BJ (cell line): ENCODE measurements at regions not wholly inside any gene's neighbourhood (a gene's known extent, or its start where the extent isn't known, plus 50 kb on each side); places are given as distances from the start of the nearest gene placed in this dataset.

Experiments used
- CTCF ChIA-PET: fragments of 350-600 bp; formaldehyde crosslinking; extraction: SDS; loops from one replicate; lab custom pipeline; 2021; ENCODE audit warnings: antibody characterized with exemption, inconsistent platforms; lab: Yijun Ruan, JAX
- POLR2A ChIA-PET: fragments of 300-600 bp; sonication (Branson Sonifier 250); formaldehyde crosslinking; extraction: SDS; loops from one replicate; lab custom pipeline; 2021; ENCODE audit warnings: antibody characterized with exemption; lab: Charles Lee
- DNase-seq: peaks from one replicate; pipeline ENCODE4 v3.0.0-alpha.2; 2011; ENCODE audit warnings: low read depth
- H3K27me3 ChIP-seq: 2 replicates; pipeline ENCODE4 v1.6.0; 2011; ENCODE audit warnings: low read length; ENCODE audit not compliant: control insufficient read depth, insufficient read depth
- H3K36me3 ChIP-seq: 2 replicates; pipeline ENCODE4 v1.5.1; 2011; ENCODE audit warnings: low read length; ENCODE audit not compliant: control insufficient read depth, insufficient read depth
- H3K4me3 ChIP-seq: 2 replicates; pipeline ENCODE4 v1.5.1; 2011; ENCODE audit warnings: low read depth, mild to moderate bottlenecking, control low read depth, low read length
- CTCF ChIP-seq: IDR thresholded peaks from 2 replicates; pipeline ENCODE4 v1.5.1; 2011; ENCODE audit warnings: low read depth, mild to moderate bottlenecking, control low read depth, inconsistent platforms, low read length, moderate library complexity; ENCODE audit not compliant: insufficient read depth

GRCh38 chr21:24175106-24175505, 1432.2 kb downstream of the MRPL39 start:
- no peak for TF ChIP-seq CTCF
- CTCF ChIA-PET: no interaction called here
- no peak for DNase-seq
- H3K36me3 ChIP-seq: no peaks in the 10 kb centered on the region
- POLR2A ChIA-PET: no interaction called here
- no peak overlapping the region for H3K4me3 ChIP-seq
- no peaks in the 10 kb centered on the region for H3K27me3 ChIP-seq

- CTCF ChIA-PET: no interaction called here
- Histone ChIP-seq H3K27me3 (no peaks in the 10 kb centered on the region), H3K36me3 (no peaks in the 10 kb centered on the region), H3K4me3 (no peak overlapping the region)
- TF ChIP-seq CTCF: no peak
- POLR2A ChIA-PET: no interaction called here
- DNase-seq: no peak
These were observed 1435.5 kb downstream of the MRPL39 start for GRCh38 chr21:24171736-24172135.

GRCh38 chr21:24163539-24163938, 1443.7 kb downstream of the MRPL39 start:
- Histone ChIP-seq H3K4me3 (no peak overlapping the region), H3K27me3 (no peaks in the 10 kb centered on the region), H3K36me3 (no peaks in the 10 kb centered on the region)
- TF ChIP-seq CTCF: no peak
- no peak for DNase-seq
- POLR2A ChIA-PET: no interaction called here
- CTCF ChIA-PET: no interaction called here

- Histone ChIP-seq H3K4me3 (no peak overlapping the region), H3K27me3 (no peaks in the 10 kb centered on the region), H3K36me3 (no peaks in the 10 kb centered on the region)
- ChIA-PET CTCF (no interaction called here), POLR2A (no interaction called here)
- TF ChIP-seq CTCF: no peak
- DNase-seq: no peak
These were observed 1446.8 kb downstream of the MRPL39 start for GRCh38 chr21:24160528-24160927.

- no peak for DNase-seq
- ChIA-PET CTCF (no interaction called here), POLR2A (no interaction called here)
- H3K4me3 ChIP-seq: no peak overlapping the region
- H3K36me3 ChIP-seq: no peaks in the 10 kb centered on the region
- H3K27me3 ChIP-seq: no peaks in the 10 kb centered on the region
- TF ChIP-seq CTCF: no peak
These were observed 1454.1 kb downstream of the MRPL39 start for GRCh38 chr21:24153137-24153536.
